ENCODE measurements at regions not wholly inside any gene's neighbourhood (a gene's known extent, or its start where the extent isn't known, plus 50 kb on each side); places are given as distances from the start of the nearest gene placed in this dataset.

GRCh38 chr14:27715561-27715960 is 1051.0 kb upstream of the FOXG1 start:
- TF ChIP-seq CTCF (IDR thresholded peaks at IDR 0.05) (no peak), POLR2A (IDR thresholded peaks at IDR 0.05) (no peak)

All from heart left ventricle (tissue), 13 donors.